ENCODE measurements at regions not wholly inside any gene's neighbourhood (a gene's known extent, or its start where the extent isn't known, plus 50 kb on each side); places are given as distances from the start of the nearest gene placed in this dataset.

DNA sequence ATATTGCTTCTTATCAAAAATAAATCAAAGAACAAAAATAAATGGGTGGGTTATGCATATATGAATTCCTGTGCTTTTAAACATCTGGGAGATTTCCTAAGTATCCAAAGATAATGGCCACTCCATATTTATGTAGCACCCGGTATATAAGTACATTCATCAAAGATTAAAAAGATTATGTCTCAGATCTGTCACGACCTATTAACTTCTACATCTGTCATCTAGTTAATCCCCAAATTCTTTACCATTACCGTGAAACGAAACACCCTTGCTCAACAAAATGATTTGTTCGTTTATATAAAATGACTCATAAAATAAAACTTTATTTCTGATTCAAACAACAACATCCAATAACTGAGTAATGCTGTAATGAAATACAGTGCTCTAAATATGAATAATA is 64.8 kb upstream of the FOXQ1 start:
- Histone ChIP-seq H3K27me3 (ENCODE audit: insufficient read depth) (peaks cover 34% of the 10 kb centered on the region; the same call in 1 of the 2 replicates), H3K4me3 (ENCODE audit: low read depth in 2 of 2, low read length in 1 of 2) (no peak overlapping the region), H3K9me2 (no peaks in the 10 kb centered on the region), H3K4me1 (ENCODE audit: control insufficient read depth in 1 of 2, insufficient read depth in 2 of 2, low read depth in 1 of 2, low read length in 1 of 2) (no peaks in the 10 kb centered on the region), H3K9me3 (no peaks in the 10 kb centered on the region), H3K27ac (ENCODE audit: low read depth in 2 of 2, low read length in 1 of 2) (no peak overlapping the region), H3K36me3 (replicated peaks in 1 of 2; ENCODE audit: control insufficient read depth in 1 of 2, insufficient read depth in 2 of 2, low read length in 1 of 2) (no peaks in the 10 kb centered on the region), H3K4me2 (no peak overlapping the region), H3K79me2 (ENCODE audit: insufficient read depth) (no peaks in the 10 kb centered on the region), H3K9ac (no peak overlapping the region), H4K20me1 (ENCODE audit: insufficient read depth) (no peaks in the 10 kb centered on the region), H2AFZ (ENCODE audit: low read depth) (no peak overlapping the region), H3F3A (replicated peaks; ENCODE audit: insufficient read depth) (no peaks in the 10 kb centered on the region)
- WGBS (ENCODE audit: low lambda C conversion rate), result 3% methylated on average over 5 of the region's 5 CpGs
- DNase-seq, result no peak
- ChIA-PET CTCF (no interaction called here), POLR2A (no interaction called here)
- TF ChIP-seq GABPA (IDR thresholded peaks at IDR 0.05; ENCODE audit: low read depth), result no peak
- no peak for TF ChIP-seq MEF2A (IDR thresholded peaks at IDR 0.05; ENCODE audit: borderline replicate concordance, low read depth)
- TF ChIP-seq RFX5 (IDR thresholded peaks at IDR 0.05; ENCODE audit: low read length), result no peak
- no peak for TF ChIP-seq CTCF (IDR thresholded peaks at IDR 0.05)
- no peak for TF ChIP-seq YY1 (IDR thresholded peaks at IDR 0.05; ENCODE audit: low read depth)
- TF ChIP-seq RXRA (IDR thresholded peaks at IDR 0.05; ENCODE audit: borderline replicate concordance, low read depth), result no peak
- no peak for TF ChIP-seq TEAD4 (IDR thresholded peaks at IDR 0.05; ENCODE audit: borderline replicate concordance, insufficient read depth)
- no peak for TF ChIP-seq ZBTB33 (IDR thresholded peaks at IDR 0.05; ENCODE audit: borderline replicate concordance, low read depth)
- no peak for TF ChIP-seq FOSL2 (IDR thresholded peaks at IDR 0.05; ENCODE audit: borderline replicate concordance, low read depth)
- no peak for TF ChIP-seq REST (IDR thresholded peaks at IDR 0.05; ENCODE audit: low read depth, low read length)
- TF ChIP-seq CHD2 (IDR thresholded peaks at IDR 0.05; ENCODE audit: low read length, partially characterized antibody), result no peak

Data from SK-N-SH (cell line).